GM12864 (cell line): ENCODE measurements at regions not wholly inside any gene's neighbourhood (a gene's known extent, or its start where the extent isn't known, plus 50 kb on each side); places are given as distances from the start of the nearest gene placed in this dataset.

ENCODE experiments used
- DNase-seq: peaks from one replicate; pipeline ENCODE4 v3.0.0-alpha.2; 2011; ENCODE audit warnings: low read depth
- H3K4me3 ChIP-seq: 2 replicates; pipeline ENCODE4 v1.5.1; 2011; ENCODE audit warnings: mild to moderate bottlenecking, low read depth, low read length, control low read depth
- CTCF ChIP-seq: IDR thresholded peaks from 2 replicates; pipeline ENCODE4 v1.5.1; 2011; ENCODE audit warnings: low read depth, mild to moderate bottlenecking, moderate library complexity, low read length, control low read depth, inconsistent platforms; ENCODE audit errors: missing control alignments

- no peak overlapping the region for H3K4me3 ChIP-seq
- DNase-seq, result no peak
- no peak for TF ChIP-seq CTCF
Observed at GRCh38 chr12:86799616-86800015, 543.4 kb upstream of the MGAT4C start.

- H3K4me3 ChIP-seq, result no peak overlapping the region
- DNase-seq, result no peak
- TF ChIP-seq CTCF, result no peak
Observed at GRCh38 chr12:86796550-86796949, 540.4 kb upstream of the MGAT4C start.

GRCh38 chr12:86788661-86789060 lies 532.5 kb upstream of the MGAT4C start:
- no peak for TF ChIP-seq CTCF
- no peak for DNase-seq
- H3K4me3 ChIP-seq, result no peak overlapping the region

- TF ChIP-seq CTCF, result no peak
- DNase-seq, result no peak
- H3K4me3 ChIP-seq, result no peak overlapping the region
Observed at GRCh38 chr12:86787419-86787818, 531.2 kb upstream of the MGAT4C start.

- H3K4me3 ChIP-seq, result no peak overlapping the region
- DNase-seq, result no peak
- no peak for TF ChIP-seq CTCF
Observed at GRCh38 chr12:86777325-86777724, 521.1 kb upstream of the MGAT4C start.

- no peak for DNase-seq
- no peak for TF ChIP-seq CTCF
- no peak overlapping the region for H3K4me3 ChIP-seq
Observed at GRCh38 chr12:86774841-86775388, 518.7 kb upstream of the MGAT4C start.

- no peak overlapping the region for H3K4me3 ChIP-seq
- TF ChIP-seq CTCF, result no peak
- DNase-seq, result no peak
Observed at GRCh38 chr12:86772696-86773095, 516.5 kb upstream of the MGAT4C start.
